GM12892 (cell line): ENCODE measurements at regions not wholly inside any gene's neighbourhood (a gene's known extent, or its start where the extent isn't known, plus 50 kb on each side); places are given as distances from the start of the nearest gene placed in this dataset.

ENCODE experiments used
- POLR2A ChIP-seq: IDR thresholded peaks from 2 replicates; pipeline ENCODE4 v1.6.1; 2011; ENCODE audit warnings: low read depth, low read length, control low read depth
- POLR2AphosphoS5 ChIP-seq: IDR thresholded peaks from 2 replicates; pipeline ENCODE4 v1.6.1; 2011; ENCODE audit warnings: low read depth, low read length, control low read depth
- TAF1 ChIP-seq: IDR thresholded peaks from 2 replicates; pipeline ENCODE4 v1.6.1; 2011; ENCODE audit warnings: low read depth, mild to moderate bottlenecking, control low read depth, low read length, borderline replicate concordance

GRCh38 chr6:23269436-23269835 lies 700.1 kb downstream of the HDGFL1 start:
- no peak for TF ChIP-seq POLR2A
- no peak for TF ChIP-seq POLR2AphosphoS5
- TF ChIP-seq TAF1: no peak
